PC-9 (cell line): ENCODE measurements at regions not wholly inside any gene's neighbourhood (a gene's known extent, or its start where the extent isn't known, plus 50 kb on each side); places are given as distances from the start of the nearest gene placed in this dataset.

ENCODE experiments used
- BruUV-seq: library from RNA; stranded (reverse); fragments of 400-500 nt; replicated peaks from 2 replicates; lab custom pipeline; 2021; lab: Mats Ljungman, UMichigan
- CTCF ChIA-PET: fragments of 300-600 bp; sonication (Branson Sonifier 250); formaldehyde crosslinking; loops from one replicate; lab custom pipeline; 2022; ENCODE audit warnings: antibody characterized with exemption; lab: Charles Lee
- POLR2A ChIA-PET: fragments of 300-600 bp; sonication (Branson Sonifier 250); formaldehyde crosslinking; loops from one replicate; lab custom pipeline; 2022; ENCODE audit warnings: antibody characterized with exemption; ENCODE audit not compliant: unreplicated experiment; lab: Charles Lee
- DNase-seq, 2 experiments: peaks; one replicate each; pipeline versions ENCODE4 v3.0.0 to v3.0.0-alpha.2; 2015 to 2022; ENCODE audit warnings: mixed read lengths in 1 of 2
- H2AFZ ChIP-seq: fragments of 200-600 bp; sonication (generic); 2 replicates; pipeline ENCODE4 v1.8.1; 2017; ENCODE audit warnings: antibody characterized with exemption
- H3F3A ChIP-seq: fragments of 200-600 bp; sonication (generic); 2 replicates; pipeline ENCODE4 v1.8.1; 2017; ENCODE audit warnings: antibody characterized with exemption, mild to moderate bottlenecking, low read depth; ENCODE audit not compliant: insufficient read depth
- H3K27ac ChIP-seq: fragments of 200-600 bp; sonication (generic); 2 replicates; pipeline ENCODE4 v1.6.1; 2016; ENCODE audit warnings: mixed run types
- H3K27me3 ChIP-seq: fragments of 200-600 bp; sonication (generic); 2 replicates; pipeline ENCODE4 v1.6.1; 2016; ENCODE audit warnings: low read depth, mixed run types; ENCODE audit not compliant: insufficient read depth
- H3K36me3 ChIP-seq: fragments of 200-600 bp; sonication (generic); 2 replicates; pipeline ENCODE4 v1.6.1; 2016; ENCODE audit warnings: low read depth, mixed run types
- H3K4me1 ChIP-seq: fragments of 200-600 bp; sonication (generic); replicated peaks from 2 replicates; pipeline ENCODE4 v1.6.1; 2016; ENCODE audit warnings: mixed run types; ENCODE audit not compliant: insufficient read depth
- H3K4me2 ChIP-seq: fragments of 200-600 bp; sonication (generic); 2 replicates; pipeline ENCODE4 v1.6.1; 2017; ENCODE audit warnings: mixed run types
- H3K4me3 ChIP-seq: fragments of 200-600 bp; sonication (generic); 2 replicates; pipeline ENCODE4 v1.6.1; 2016; ENCODE audit warnings: mixed run types
- H3K79me2 ChIP-seq: fragments of 200-600 bp; sonication (generic); 2 replicates; pipeline ENCODE4 v1.6.1; 2017; ENCODE audit warnings: low read depth, mixed run types
- H3K9me2 ChIP-seq: fragments of 200-600 bp; sonication (generic); 2 replicates; pipeline ENCODE4 v1.8.1; 2017; ENCODE audit warnings: mild to moderate bottlenecking; ENCODE audit not compliant: insufficient read depth
- H3K9me3 ChIP-seq: fragments of 200-600 bp; sonication (generic); 2 replicates; pipeline ENCODE4 v1.8.1; 2016; ENCODE audit warnings: low read depth; ENCODE audit not compliant: insufficient read depth
- H4K20me1 ChIP-seq: fragments of 200-600 bp; sonication (generic); 2 replicates; pipeline ENCODE4 v1.8.1; 2017; ENCODE audit not compliant: insufficient read depth
- CTCF ChIP-seq: fragments of 200-600 bp; sonication (generic); conservative IDR thresholded peaks from 2 replicates; pipeline ENCODE4 v1.6.1; 2017; ENCODE audit warnings: mixed run types, antibody characterized with exemption, mild to moderate bottlenecking, moderate library complexity
- EZH2 ChIP-seq: fragments of 200-600 bp; sonication (generic); IDR thresholded peaks from 2 replicates; pipeline ENCODE4 v1.8.0; 2017; ENCODE audit warnings: antibody characterized with exemption, low read depth
- intact Hi-C: fragments of 100-400 bp; cut with micrococcal nuclease; formaldehyde crosslinking; loops from one replicate; pipeline ENCODE4 v1.10.0; 2022; ENCODE audit not compliant: unreplicated experiment

- intact Hi-C loops, result no loop called here
- TF ChIP-seq EZH2, result no peak
- no peak for TF ChIP-seq CTCF
- Histone ChIP-seq H3K27ac (no peak overlapping the region), H3K4me2 (no peak overlapping the region), H2AFZ (no peak overlapping the region), H3K4me1 (no peaks in the 10 kb centered on the region), H3K79me2 (no peaks in the 10 kb centered on the region), H3F3A (no peaks in the 10 kb centered on the region), H3K9me2 (no peaks in the 10 kb centered on the region), H3K4me3 (no peak overlapping the region), H3K36me3 (no peaks in the 10 kb centered on the region), H3K27me3 (no peaks in the 10 kb centered on the region), H4K20me1 (no peaks in the 10 kb centered on the region), H3K9me3 (no peaks in the 10 kb centered on the region)
- ChIA-PET CTCF (interaction anchor here (0.5 kb wide), 1 partner anchor 1489 kb away, joined by 3 read pairs; no protein-coding TSS in a partner anchor), POLR2A (no interaction called here)
- no peak for DNase-seq
- BruUV-seq, result no TSS peak
These were observed 721.4 kb downstream of the FAM181B start for GRCh38 chr11:82012276-82012675.

DNA sequence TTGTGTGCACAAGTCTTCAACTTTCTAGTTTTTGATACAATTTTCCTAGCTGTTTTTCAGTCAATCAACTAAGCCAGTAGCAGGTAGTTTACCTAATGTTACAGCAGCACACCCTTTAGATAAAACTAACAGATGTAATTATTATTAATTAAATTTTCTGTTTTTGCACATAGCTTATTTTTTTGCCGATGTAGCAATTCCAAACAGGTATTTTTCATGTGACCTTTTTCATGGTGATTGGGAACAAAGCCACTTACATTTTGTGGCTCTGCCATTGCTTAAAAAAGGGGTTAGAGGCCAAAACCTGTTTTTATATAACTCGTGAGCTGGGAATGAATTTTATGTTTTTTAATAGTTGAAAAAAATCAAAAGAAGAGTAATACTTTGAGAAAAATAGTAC lies 724.5 kb downstream of the FAM181B start:
- Histone ChIP-seq H3K9me3 (no peaks in the 10 kb centered on the region), H4K20me1 (no peaks in the 10 kb centered on the region), H3K36me3 (no peaks in the 10 kb centered on the region), H3K79me2 (no peaks in the 10 kb centered on the region), H2AFZ (no peak overlapping the region), H3K4me1 (no peaks in the 10 kb centered on the region), H3K27ac (no peak overlapping the region), H3K27me3 (no peaks in the 10 kb centered on the region), H3F3A (no peaks in the 10 kb centered on the region), H3K9me2 (no peaks in the 10 kb centered on the region), H3K4me3 (no peak overlapping the region), H3K4me2 (no peak overlapping the region)
- ChIA-PET POLR2A (no interaction called here), CTCF (no interaction called here)
- no TSS peak for BruUV-seq
- no peak for DNase-seq
- intact Hi-C loops, result no loop called here
- TF ChIP-seq CTCF, result no peak
- TF ChIP-seq EZH2, result no peak

- Histone ChIP-seq H3K79me2 (no peaks in the 10 kb centered on the region), H3F3A (no peaks in the 10 kb centered on the region), H3K9me3 (no peaks in the 10 kb centered on the region), H3K4me1 (no peaks in the 10 kb centered on the region), H3K9me2 (no peaks in the 10 kb centered on the region), H2AFZ (no peak overlapping the region), H3K36me3 (no peaks in the 10 kb centered on the region), H3K27me3 (no peaks in the 10 kb centered on the region), H4K20me1 (no peaks in the 10 kb centered on the region), H3K4me2 (no peak overlapping the region), H3K4me3 (no peak overlapping the region), H3K27ac (no peak overlapping the region)
- intact Hi-C loops, result no loop called here
- no TSS peak for BruUV-seq
- CTCF ChIA-PET, result no interaction called here
- POLR2A ChIA-PET, result no interaction called here
- DNase-seq, result no peak
- TF ChIP-seq CTCF (no peak), EZH2 (no peak)
These were observed 726.1 kb downstream of the FAM181B start for GRCh38 chr11:82007521-82007920.
